Astrocyte of the spinal cord (primary cell): ENCODE measurements at regions not wholly inside any gene's neighbourhood (a gene's known extent, or its start where the extent isn't known, plus 50 kb on each side); places are given as distances from the start of the nearest gene placed in this dataset.
A peak's percentile ranks its signal among the peaks of the same experiment; 100 is the strongest.

ENCODE experiments used
- DNase-seq: peaks from one replicate; pipeline ENCODE4 v3.0.0; 2011; ENCODE audit warnings: low read depth, low spot score
- H3K4me3 ChIP-seq: 2 replicates; pipeline ENCODE4 v1.5.1; 2011; ENCODE audit warnings: low read depth, mild to moderate bottlenecking, low read length, moderate library complexity
- CTCF ChIP-seq: IDR thresholded peaks from 2 replicates; pipeline ENCODE4 v1.5.1; 2012; ENCODE audit warnings: low read depth, mild to moderate bottlenecking, low read length, inconsistent platforms
- in situ Hi-C: cut with HindIII; loops from 2 replicates; pipeline ENCODE4 v1.10.0; 2017; ENCODE audit warnings: low sequenced_read_pairs

GRCh38 chr5:81914696-81915095, 57.1 kb upstream of the ATG10 start:
- DNase-seq: no peak
- no peak overlapping the region for H3K4me3 ChIP-seq
- no peak for TF ChIP-seq CTCF
- in situ Hi-C loops: no loop called here

- H3K4me3 ChIP-seq: no peak overlapping the region
- in situ Hi-C loops: no loop called here
- no peak for TF ChIP-seq CTCF
- no peak for DNase-seq
Measured at GRCh38 chr5:81912933-81913332, 58.9 kb upstream of the ATG10 start.

GRCh38 chr5:81909677-81910076, 62.1 kb upstream of the ATG10 start:
- no peak for TF ChIP-seq CTCF
- in situ Hi-C loops: no loop called here
- H3K4me3 ChIP-seq: no peak overlapping the region
- no peak for DNase-seq

GRCh38 chr5:81908771-81909170, 63.1 kb upstream of the ATG10 start:
- no peak for TF ChIP-seq CTCF
- in situ Hi-C loops: no loop called here
- H3K4me3 ChIP-seq: no peak overlapping the region
- DNase-seq: no peak

GRCh38 chr5:81908044-81908443, 63.8 kb upstream of the ATG10 start:
- no peak overlapping the region for H3K4me3 ChIP-seq
- in situ Hi-C loops: no loop called here
- TF ChIP-seq CTCF: no peak
- peak; percentile 3 for DNase-seq

- in situ Hi-C loops: no loop called here
- no peak overlapping the region for H3K4me3 ChIP-seq
- DNase-seq: no peak
- no peak for TF ChIP-seq CTCF
Measured at GRCh38 chr5:81907012-81907635, 64.7 kb upstream of the ATG10 start.

GRCh38 chr5:81906086-81906485, 65.7 kb upstream of the ATG10 start:
- no peak overlapping the region for H3K4me3 ChIP-seq
- DNase-seq: no peak
- no peak for TF ChIP-seq CTCF
- in situ Hi-C loops: no loop called here
